Ishikawa (cell line): ENCODE measurements at regions not wholly inside any gene's neighbourhood (a gene's known extent, or its start where the extent isn't known, plus 50 kb on each side); places are given as distances from the start of the nearest gene placed in this dataset.

Experiments
- CREB1 ChIP-seq: IDR thresholded peaks from 2 replicates; pipeline ENCODE4 v1.6.1; 2012; ENCODE audit warnings: low read depth
- EGR1 ChIP-seq: IDR thresholded peaks from 2 replicates; pipeline ENCODE4 v1.6.1; 2012
- EP300 ChIP-seq: IDR thresholded peaks from 2 replicates; pipeline ENCODE4 v1.6.1; 2012; ENCODE audit warnings: borderline replicate concordance
- FOXM1 ChIP-seq: IDR thresholded peaks from 2 replicates; pipeline ENCODE4 v1.6.1; 2012; ENCODE audit warnings: low read depth, borderline replicate concordance
- NFIC ChIP-seq: IDR thresholded peaks from 2 replicates; pipeline ENCODE4 v1.6.1; 2012
- RAD21 ChIP-seq: IDR thresholded peaks from 2 replicates; pipeline ENCODE4 v1.6.1; 2012; ENCODE audit warnings: low read depth
- TAF1 ChIP-seq: IDR thresholded peaks from 2 replicates; pipeline ENCODE4 v1.6.1; 2012; ENCODE audit warnings: low read depth, mild to moderate bottlenecking
- TCF12 ChIP-seq: IDR thresholded peaks from 2 replicates; pipeline ENCODE4 v1.6.1; 2012; ENCODE audit warnings: low read depth
- YY1 ChIP-seq: IDR thresholded peaks from 2 replicates; pipeline ENCODE4 v1.6.1; 2012; ENCODE audit warnings: low read depth
- ZBTB7A ChIP-seq: IDR thresholded peaks from 2 replicates; pipeline ENCODE4 v1.6.1; 2012; ENCODE audit warnings: low read depth
- TF ChIP-seq, protein P1 (sequence below): IDR thresholded peaks from 2 replicates; pipeline ENCODE4 v1.6.1; 2012; ENCODE audit warnings: low read depth, mild to moderate bottlenecking
- TF ChIP-seq, protein P2 (sequence below): IDR thresholded peaks from 2 replicates; pipeline ENCODE4 v1.6.1; 2012

DNA sequence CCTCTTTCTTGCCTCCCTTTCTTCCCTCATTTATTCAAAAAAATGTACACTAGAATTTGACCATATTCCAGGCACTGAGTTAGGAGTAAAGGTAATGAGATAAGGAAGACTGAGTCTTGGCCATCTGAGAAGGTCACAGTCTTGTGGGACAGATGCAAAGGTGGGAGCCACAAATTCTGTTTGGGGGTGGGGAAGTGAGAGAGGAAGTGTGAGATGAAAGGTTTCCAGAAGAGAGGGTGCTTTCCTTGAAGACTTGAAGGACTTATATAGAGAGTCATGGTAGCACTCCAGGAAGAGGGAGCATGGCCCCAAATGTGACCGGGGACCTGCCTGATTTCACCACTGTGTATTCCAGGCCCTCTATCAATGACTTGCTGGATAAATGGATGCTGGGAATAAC is 320.6 kb downstream of the LPIN1 start:
- TF ChIP-seq NFIC (no peak), YY1 (no peak), TAF1 (no peak), ZBTB7A (no peak), EGR1 (no peak), EP300 (no peak), RAD21 (no peak), TCF12 (no peak), CREB1 (no peak), FOXM1 (no peak)
- TF ChIP-seq, protein P1, sequence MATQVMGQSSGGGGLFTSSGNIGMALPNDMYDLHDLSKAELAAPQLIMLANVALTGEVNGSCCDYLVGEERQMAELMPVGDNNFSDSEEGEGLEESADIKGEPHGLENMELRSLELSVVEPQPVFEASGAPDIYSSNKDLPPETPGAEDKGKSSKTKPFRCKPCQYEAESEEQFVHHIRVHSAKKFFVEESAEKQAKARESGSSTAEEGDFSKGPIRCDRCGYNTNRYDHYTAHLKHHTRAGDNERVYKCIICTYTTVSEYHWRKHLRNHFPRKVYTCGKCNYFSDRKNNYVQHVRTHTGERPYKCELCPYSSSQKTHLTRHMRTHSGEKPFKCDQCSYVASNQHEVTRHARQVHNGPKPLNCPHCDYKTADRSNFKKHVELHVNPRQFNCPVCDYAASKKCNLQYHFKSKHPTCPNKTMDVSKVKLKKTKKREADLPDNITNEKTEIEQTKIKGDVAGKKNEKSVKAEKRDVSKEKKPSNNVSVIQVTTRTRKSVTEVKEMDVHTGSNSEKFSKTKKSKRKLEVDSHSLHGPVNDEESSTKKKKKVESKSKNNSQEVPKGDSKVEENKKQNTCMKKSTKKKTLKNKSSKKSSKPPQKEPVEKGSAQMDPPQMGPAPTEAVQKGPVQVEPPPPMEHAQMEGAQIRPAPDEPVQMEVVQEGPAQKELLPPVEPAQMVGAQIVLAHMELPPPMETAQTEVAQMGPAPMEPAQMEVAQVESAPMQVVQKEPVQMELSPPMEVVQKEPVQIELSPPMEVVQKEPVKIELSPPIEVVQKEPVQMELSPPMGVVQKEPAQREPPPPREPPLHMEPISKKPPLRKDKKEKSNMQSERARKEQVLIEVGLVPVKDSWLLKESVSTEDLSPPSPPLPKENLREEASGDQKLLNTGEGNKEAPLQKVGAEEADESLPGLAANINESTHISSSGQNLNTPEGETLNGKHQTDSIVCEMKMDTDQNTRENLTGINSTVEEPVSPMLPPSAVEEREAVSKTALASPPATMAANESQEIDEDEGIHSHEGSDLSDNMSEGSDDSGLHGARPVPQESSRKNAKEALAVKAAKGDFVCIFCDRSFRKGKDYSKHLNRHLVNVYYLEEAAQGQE, result no peak
- TF ChIP-seq, protein P2, sequence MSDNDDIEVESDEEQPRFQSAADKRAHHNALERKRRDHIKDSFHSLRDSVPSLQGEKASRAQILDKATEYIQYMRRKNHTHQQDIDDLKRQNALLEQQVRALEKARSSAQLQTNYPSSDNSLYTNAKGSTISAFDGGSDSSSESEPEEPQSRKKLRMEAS, result no peak
